NCI-H1694 (cell line): ENCODE measurements at regions not wholly inside any gene's neighbourhood (a gene's known extent, or its start where the extent isn't known, plus 50 kb on each side); places are given as distances from the start of the nearest gene placed in this dataset.
"Not testable (repeated sequence)": the region's sequence is repeated elsewhere in the genome, so short reads cannot be mapped to it uniquely, and the experiment has no call there.

Experiments used
- DNase-seq: peaks from one replicate; lab custom pipeline; 2025; lab: John Stamatoyannopoulos, UW

DNA sequence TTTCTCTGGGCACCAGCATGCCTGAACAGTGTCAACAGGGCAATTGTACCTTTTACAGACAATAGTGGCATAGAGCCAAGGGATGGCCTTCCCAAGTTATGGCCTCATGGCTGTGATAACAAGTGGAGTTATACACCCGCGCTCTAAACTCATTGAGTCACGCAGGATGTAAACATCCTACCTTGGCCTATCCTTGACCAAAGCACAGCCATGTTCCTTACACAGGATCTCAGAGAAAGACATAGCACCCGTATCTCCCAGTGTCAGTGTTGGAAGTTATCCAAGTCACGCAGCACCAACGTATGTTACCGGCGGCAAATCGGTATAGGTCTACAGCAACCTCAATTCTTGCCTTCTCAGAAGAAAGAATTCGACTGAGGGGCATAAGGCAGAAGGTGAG is 1654.9 kb upstream of the LRRTM3 start:
- no peak for DNase-seq

DNA sequence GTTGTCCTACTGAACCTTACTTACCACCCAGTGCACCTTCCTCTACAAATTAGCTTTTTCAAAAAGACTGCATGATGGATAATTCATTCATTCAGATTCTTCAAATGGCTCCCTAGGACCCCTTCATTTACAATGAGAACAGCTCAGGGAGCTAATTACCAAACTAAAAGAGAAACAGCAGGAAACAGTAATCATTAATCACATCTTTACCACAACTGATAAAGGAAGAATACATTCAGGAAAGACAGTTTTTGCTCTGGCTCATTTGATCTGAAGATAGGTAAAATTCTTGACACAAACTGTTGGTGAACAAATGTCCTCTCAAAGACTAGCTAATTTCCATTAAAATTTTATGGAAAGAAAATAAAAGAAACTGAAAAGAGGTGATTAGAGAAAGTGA is 1652.7 kb upstream of the LRRTM3 start:
- DNase-seq = no peak

DNA sequence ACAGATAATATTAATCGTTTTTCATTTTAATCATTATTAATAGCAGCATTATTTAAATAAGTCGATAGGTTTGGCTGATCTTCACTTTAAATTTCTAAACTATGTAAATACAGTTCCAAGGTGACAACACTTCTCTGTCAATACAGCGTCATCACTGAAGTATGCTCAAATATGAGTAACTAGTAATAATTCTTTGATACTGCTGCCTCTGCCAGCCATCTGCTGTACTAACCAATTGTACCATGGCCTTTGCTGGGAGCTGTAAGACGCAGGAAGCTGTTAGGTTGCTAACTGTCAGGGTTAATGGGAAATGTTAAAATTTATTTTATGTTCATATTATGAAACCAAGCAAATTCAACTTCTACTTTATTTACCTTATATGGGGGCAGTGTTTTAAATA is 1650.5 kb upstream of the LRRTM3 start:
- no peak for DNase-seq

DNA sequence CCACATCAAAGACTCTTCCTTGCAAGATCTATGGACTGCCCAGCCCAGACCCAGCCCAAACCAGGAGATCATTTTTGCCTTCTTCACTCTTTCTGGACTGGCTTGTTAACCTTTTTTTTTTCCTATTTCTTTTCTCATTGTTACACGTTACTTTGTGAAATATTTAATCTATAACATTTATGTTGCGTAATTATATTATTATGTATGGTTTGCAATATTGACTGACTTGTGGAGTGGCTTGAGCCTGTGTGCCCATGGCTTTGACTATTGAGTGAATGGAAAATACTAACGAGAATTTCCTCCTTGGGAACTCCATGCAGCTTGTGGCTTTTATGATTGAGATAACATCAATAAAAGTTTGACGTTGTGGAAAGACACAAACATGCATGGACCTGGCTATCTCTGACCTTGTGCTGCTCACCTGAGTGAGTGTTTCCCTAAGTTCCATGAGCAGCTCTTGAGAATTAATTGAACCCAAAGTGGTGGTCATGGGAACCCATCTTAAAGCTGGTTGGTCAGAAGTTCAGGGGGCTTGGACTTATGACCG is 1641.3 kb upstream of the LRRTM3 start:
- no peak for DNase-seq

DNA sequence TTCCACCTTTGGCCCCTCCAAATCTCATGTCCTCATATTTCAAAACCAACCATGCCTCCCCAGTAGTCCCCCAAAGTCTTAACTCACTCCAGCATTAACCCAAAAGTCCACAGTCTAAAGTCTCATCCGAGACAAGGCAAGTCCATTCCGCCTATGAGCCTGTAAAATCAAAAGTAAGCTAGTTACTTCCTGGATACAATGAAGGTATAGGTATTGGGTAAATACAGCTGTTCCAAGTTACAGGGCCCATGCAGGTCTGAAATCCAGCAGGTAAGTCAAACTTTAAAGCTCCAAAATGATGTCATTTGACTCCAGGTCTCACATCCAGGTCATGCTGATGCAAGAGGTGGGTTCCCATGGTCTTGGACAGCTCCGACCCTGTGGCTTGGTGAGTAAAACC is 1640.1 kb upstream of the LRRTM3 start:
- not testable (repeated sequence) for DNase-seq

DNA sequence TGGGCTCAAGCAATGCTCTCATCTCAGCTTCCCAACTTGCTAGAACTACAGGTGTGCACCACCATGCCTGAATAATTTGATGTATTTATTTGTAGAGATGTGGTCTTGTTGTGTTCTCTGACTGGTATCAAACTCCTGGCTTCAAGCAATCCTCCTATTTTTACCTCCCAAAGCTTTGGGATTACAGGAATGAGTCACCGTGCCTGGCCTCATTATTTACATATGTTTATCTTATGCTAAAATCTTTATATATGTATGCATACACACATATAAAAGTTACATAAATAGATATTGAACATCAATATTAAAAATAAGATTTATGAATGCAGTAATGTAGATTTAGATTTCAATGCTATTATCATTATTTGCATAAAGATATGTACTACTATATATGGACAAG is 1634.5 kb upstream of the LRRTM3 start:
- no peak for DNase-seq

DNA sequence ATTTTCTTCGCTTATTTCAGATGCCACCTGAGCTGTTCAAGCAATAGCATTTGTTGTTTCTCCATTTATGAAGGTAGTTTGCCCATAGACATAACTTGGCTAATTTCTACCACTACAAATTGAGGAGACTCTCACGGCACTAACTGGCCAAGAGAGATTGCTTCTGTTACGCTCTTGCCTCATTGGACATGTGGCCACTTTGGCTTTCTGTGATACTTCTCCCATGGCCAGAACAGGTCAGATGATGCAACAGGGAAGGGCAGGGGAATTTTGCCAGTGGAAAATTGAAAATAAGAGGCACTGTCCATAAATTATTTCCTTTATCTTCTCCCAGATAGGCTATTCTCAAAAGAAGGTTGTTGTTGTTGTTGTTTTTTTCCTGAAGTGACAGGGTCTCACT is 1633.3 kb upstream of the LRRTM3 start:
- DNase-seq = no peak

DNA sequence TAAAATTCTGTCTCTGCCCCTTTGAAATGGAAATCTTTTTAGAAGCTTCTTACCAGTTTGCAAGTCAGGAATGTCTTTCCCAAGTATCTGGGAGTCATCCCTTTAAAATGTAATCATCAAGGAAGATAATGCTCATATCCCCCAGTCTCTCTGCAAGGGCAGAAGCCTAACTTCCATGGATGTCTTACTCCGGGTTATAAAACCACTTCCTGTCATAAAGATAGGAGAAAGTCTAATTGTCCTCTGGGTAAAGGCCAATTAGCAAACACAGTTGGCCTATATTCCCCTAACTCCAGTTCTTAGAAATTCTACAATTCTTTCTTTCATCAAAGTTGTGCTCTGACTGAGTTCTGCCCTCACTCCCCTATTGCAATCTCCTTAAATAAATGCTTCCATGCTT is 1631.5 kb upstream of the LRRTM3 start:
- DNase-seq = no peak

DNA sequence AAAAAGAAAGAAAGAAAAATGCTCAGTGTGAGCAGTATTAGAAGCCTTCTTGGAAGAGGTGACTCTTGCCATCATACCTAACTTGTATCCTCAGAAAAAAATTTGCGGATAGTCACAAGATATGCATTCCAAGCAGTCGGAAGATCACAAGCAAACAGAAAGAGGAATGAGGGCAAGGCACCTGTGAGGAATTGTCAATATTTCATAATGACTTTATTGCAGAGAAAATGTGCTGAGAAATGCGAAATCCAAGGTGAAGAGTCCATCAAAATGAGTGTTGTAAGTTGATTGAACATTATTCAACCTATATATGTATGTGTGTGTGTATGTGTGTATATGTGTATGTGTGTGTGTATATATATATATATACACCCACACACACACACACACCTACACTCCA is 1624.7 kb upstream of the LRRTM3 start:
- DNase-seq = no peak

DNA sequence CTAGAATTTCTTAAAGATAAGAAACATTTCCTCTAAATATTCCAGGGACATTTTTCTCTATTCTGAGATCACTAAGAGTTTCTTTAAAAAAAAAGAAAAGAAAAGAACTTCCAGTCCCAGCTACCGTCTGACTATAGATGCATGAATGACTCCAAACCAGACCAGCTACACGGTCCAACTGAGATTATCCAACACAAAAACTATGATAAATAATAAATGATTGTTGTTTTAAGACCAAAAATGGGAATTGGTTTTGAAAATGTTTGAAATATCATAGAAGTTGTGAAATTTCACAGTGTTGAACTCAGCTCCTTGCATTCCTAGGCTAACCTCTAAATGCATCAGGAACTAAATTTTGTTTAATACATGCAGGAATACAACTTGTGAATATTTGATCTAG is 1619.6 kb upstream of the LRRTM3 start:
- no peak for DNase-seq

DNA sequence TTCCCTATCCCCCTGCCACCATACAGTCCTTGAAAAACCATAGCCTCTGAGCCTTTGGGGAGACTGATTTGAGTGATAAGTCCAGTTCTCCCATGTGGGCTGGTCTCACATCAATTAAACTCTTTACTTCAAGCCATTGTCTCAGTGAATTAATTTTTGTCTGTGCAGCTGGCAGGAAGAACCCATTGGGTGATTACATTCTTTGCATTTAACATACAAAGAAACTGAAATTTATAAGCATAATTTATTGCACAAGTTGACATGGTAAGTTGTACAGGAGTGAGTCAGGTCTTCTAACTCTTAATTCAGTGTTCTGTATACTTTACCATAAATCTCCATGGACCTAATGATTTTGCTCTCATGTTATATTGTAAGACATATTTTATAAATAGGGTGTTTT is 1613.0 kb upstream of the LRRTM3 start:
- no peak for DNase-seq

DNA sequence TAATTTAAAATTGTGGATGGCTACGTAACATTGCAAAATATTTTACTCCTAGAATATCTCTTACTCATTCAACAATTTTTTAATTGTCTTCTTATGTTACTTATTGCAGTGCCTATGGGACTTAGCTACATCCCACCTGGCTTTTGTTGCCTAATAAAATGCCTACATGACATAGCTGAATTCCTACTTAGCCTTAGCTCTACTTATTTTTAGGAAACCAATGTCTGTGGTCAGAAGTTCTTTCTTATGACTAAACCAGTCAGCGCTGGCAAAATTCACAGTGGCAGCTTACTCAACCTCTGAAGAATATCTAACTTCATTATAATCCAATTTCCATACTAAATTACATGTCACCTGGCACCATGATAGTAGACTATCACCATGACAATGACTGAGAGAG is 1612.4 kb upstream of the LRRTM3 start:
- DNase-seq = no peak

DNA sequence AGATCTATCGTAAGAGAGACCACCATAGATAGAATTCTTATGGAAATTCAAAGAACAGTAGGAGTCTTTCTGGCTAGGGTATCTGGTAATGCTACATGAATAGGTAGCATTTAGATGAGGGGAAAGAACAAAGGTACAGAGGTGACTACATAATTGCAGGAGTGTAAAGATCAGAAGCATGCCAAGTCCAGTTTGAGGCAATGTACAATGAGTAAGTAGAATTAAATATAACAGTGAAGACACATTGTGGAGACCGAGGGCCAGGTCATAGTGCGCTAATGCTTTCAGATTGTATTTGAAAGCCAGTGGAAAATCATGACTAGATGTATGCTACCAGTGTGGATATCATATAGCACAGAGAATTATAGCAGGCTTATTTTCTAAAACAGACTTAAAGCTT is 1611.6 kb upstream of the LRRTM3 start:
- no peak for DNase-seq

DNA sequence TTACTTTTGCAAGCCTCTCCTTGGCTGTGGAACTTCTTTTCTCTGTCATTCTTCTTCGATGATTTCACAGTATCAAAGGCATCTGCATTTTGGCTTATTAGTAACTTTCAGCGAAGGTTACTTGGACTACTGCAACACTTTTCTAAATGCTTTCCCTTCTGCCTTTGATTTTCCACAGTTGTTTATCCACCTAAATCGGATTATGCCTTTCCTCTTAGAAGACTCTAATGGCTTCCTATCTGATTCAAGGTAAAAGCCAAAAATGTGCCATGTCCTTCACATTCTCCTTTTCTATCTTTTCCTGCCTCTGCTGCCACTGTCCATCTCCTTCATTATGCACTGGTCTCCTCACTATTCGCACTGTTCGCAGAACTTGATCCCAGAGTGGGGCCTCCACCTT is 1606.3 kb upstream of the LRRTM3 start:
- no peak for DNase-seq

DNA sequence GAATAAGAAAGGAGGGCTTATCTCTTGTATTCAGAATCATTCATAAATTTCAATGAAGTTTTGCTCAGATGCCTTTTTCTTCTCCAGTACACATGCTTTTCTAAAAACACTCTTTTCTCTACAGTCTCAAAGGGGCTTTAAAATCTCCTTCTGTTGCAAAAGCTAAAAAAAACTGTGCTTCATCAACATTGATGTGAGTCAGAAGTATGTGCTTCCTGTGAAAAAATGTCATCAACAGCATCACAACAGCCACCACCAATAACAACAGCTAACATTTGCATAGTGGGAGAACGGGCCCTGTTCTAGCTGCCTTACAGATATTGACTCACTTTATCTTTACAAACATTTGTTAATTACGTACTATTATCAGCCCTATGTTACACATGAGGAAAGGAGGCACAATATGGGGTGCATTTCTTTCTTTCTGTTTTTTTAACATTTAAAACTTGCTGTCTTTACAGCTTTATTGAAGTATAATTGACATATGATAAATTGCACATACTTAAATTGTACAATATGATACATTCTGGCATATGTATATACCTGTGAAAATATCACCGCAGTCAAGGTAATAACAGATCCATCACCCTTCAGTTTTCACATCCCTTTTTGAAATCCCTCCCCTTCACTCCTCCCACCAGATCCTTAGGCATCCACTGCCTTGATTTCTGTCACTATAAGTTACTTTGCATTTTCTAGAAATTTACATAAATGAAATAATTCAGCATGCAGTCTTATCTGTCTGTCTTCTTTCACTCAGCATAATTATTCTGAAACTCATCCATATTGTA is 1605.4 kb upstream of the LRRTM3 start:
- no peak for DNase-seq

DNA sequence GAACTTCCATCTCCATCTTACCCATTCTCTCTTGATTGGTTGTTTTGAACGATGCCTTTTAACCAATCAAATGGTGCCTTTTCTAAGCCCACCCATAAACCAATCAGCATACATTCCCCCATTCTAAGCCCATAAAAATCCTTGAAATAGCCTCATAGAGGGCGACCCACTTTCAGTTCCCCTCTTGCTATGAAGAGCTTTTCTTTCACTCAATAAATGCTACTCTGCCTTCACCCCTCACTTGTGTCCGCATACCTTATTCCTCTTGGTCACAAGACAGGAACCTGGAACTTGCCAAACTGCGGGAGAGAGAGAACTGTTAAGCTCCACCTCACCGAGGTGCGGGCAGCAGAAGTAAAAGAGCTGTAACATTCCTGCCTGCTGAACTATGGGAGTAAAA is 1602.0 kb upstream of the LRRTM3 start:
- DNase-seq = no peak

DNA sequence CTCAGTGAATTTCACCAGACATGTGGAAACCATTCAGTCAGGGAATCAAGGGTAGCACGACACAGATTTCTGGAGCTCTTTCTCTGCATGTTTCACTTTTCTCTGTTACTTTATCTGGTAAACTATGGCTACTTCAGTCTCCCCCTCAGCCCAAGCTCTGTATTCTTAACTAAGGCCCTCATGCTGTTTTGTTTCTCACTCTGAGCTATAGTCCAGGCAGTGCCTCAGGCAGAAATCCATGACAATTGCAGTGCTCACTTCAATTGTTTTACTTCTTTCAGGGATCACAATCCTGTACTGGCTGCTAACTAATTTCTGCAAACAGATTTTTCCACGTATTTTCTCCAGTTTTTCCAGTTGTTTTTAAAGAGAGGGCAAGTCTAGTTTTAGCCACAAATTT is 1599.9 kb upstream of the LRRTM3 start:
- DNase-seq = no peak

DNA sequence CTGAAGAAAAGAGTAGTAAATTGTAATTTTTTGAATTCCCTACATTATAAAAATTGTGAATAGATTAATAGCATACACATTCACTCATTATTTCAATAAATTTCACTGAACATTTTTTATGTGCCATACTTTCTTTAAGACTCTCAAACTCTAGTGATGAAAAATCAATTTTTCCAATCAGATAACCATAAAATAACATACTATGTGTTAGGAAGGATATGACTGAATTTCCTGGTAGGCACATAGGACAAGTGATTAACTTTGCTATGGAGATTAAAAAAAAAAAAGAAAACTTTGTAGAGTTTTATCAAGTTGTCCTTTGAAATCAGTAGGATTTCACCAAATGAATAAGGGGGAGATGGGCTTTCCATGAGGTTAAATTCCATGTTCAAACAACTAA is 1597.3 kb upstream of the LRRTM3 start:
- no peak for DNase-seq

DNA sequence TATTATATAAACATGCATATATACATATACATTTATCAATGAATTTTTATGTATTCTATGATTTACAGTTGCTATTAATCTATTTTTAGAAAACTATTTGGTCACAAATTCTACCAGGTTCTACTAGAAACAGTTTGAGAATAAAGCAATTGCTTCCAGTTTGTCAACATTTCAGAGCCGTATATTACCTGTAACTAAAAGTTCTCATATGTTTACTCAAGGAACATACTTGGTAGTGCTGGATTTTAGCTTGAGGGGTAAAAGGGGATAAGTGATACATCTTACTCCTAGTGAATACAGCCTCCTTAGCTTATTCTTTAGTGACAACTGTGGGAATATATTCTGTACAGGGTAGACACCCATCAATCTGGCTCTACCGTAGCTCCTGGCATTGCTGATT is 1590.5 kb upstream of the LRRTM3 start:
- no peak for DNase-seq

DNA sequence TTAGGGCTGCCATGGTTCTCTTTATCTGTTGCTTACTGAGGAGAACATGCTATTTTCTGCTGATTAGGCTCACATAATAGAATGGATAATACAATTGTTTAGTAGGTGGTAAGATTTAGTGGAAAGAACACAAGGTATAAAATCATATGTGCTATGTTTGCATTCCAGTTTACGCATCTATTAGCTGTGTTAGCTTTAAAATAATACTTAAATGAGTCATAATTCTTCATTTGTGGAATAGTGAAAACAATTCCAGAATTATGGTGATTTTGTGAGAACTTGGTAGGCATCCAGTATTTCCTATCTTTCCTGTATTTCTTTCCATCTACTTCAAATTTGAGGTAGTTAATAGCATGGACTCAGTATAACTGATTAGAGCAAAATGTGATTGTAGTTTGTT is 1585.5 kb upstream of the LRRTM3 start:
- no peak for DNase-seq

DNA sequence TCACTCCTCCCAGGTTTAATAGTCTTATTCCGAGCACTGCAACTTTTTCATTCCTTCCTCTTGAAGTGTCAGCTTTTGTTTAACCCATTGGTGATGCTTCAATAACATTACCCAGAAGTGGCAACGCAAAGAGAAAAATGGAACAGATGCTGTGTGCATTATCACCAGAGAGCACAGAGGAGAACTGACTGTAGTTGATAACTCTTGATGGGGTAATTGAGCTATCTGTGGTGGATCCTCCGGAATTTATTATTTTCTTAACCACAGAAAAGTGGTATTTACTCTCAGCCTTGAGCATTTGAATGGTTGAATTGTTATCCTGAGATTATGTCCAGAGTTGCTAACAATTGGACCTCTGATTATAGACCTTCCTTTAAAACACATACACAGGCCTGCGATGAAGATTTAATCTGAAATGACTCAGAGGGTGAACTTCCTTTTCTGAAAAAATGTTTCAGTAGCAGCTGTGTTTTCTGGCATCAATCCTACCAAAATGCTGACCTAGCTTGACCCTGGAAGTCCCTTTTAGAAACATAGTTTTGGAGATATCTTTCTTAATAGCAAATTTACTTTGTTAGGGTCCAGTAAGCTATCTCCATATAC is 1584.4 kb upstream of the LRRTM3 start:
- no peak for DNase-seq

DNA sequence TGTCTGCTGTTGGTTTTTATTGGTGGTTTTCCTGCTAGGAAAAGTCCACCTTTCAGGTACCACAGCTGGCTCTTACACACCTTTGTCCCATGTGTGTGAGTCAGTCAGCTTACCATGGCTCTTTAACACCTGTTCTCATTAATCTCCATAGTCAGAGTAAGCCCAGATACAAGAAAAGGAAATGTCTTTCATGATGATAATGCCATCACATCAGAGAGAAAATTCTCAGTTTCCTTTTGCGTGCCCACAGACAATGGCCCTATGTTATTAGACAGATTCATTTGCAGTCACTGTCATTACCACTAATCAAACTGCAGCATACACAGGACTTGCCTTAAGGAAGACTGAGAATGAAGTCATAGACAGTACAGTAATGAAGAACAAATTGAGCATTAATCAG is 1583.6 kb upstream of the LRRTM3 start:
- DNase-seq = no peak

DNA sequence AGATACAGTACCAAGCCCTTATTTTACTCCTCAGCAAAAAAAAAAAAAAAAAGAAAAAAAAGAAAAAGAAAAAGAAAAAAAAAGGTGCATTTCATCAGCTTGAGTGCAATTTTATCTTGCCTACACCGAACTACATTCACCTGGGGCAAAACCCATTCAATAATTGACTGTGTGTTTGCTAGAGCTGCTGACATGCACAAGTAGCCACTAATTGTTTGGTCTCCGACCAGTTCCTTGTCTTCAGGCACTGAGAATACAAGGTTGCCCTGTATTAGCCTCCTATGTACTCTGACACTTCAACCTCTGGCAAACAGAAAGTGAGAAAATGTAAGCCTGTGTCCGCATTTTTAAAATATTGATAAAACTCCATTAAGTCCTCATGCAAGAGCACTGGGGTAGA is 1579.4 kb upstream of the LRRTM3 start:
- DNase-seq = no peak

DNA sequence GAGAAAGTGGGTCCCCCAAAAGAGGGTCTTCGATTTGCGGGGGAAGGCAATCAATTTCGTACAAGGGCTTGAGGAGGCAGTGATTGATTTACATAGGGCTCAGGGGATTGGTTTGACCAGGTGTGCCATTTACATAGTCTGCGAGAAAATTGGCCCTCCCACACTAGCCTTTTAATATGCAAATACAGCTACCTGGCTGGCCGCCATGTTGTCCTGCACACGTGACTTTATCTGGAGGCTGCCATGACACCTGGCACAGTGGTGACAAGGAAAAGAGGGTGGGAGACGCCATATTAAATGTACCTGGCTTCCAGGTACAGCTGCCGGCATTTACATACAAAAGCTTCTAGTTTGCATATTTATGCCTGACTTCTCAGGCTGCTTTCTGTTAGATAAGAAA is 1577.2 kb upstream of the LRRTM3 start:
- DNase-seq = no peak
